RWPE1 (cell line): ENCODE measurements at regions not wholly inside any gene's neighbourhood (a gene's known extent, or its start where the extent isn't known, plus 50 kb on each side); places are given as distances from the start of the nearest gene placed in this dataset.

ENCODE experiments used
- CTCF ChIA-PET: fragments of 350-600 bp; sonication (Branson Sonifier 250); formaldehyde crosslinking; extraction: SDS; loops from one replicate; lab custom pipeline; 2021; lab: Yijun Ruan, JAX
- POLR2A ChIA-PET: fragments of 400-600 bp; formaldehyde crosslinking; extraction: SDS; loops from one replicate; lab custom pipeline; 2020; ENCODE audit warnings: antibody characterized with exemption; ENCODE audit not compliant: low non-redundant PET; lab: Yijun Ruan, JAX
- DNase-seq: peaks from one replicate; pipeline ENCODE4 v3.0.0; 2012; ENCODE audit warnings: low spot score
- H3K27ac ChIP-seq: fragments of 450-650 bp; 2 replicates; pipeline ENCODE4 v1.5.1; 2017
- CTCF ChIP-seq: fragments of 450-650 bp; conservative IDR thresholded peaks from 2 replicates; pipeline ENCODE4 v1.5.1; 2017; ENCODE audit warnings: low read depth, mild to moderate bottlenecking

- no peak for TF ChIP-seq CTCF
- DNase-seq, result no peak
- no peak overlapping the region for H3K27ac ChIP-seq
- CTCF ChIA-PET, result interaction anchor here (0.7 kb wide), 1 partner anchor 1228 kb away, joined by 3 read pairs; no protein-coding TSS in a partner anchor
- POLR2A ChIA-PET, result no interaction called here
Measured at GRCh38 chr11:81365496-81365895, 1368.2 kb downstream of the FAM181B start.

- ChIA-PET CTCF (interaction anchor here (0.6 kb wide), 1 partner anchor 1338 kb away, joined by 4 read pairs; no protein-coding TSS in a partner anchor), POLR2A (no interaction called here)
- no peak for DNase-seq
- TF ChIP-seq CTCF, result no peak
- H3K27ac ChIP-seq, result no peak overlapping the region
Measured at GRCh38 chr11:81359476-81359875, 1374.2 kb downstream of the FAM181B start.

GRCh38 chr11:81345609-81346008, 1388.1 kb downstream of the FAM181B start:
- no peak overlapping the region for H3K27ac ChIP-seq
- ChIA-PET CTCF (no interaction called here), POLR2A (no interaction called here)
- TF ChIP-seq CTCF, result no peak
- DNase-seq, result no peak

- ChIA-PET POLR2A (no interaction called here), CTCF (no interaction called here)
- TF ChIP-seq CTCF, result no peak
- H3K27ac ChIP-seq, result no peak overlapping the region
- no peak for DNase-seq
Measured at GRCh38 chr11:81342966-81343365, 1390.7 kb downstream of the FAM181B start.

- DNase-seq, result no peak
- TF ChIP-seq CTCF, result no peak
- ChIA-PET POLR2A (no interaction called here), CTCF (no interaction called here)
- no peak overlapping the region for H3K27ac ChIP-seq
Measured at GRCh38 chr11:81340225-81340624, 1393.4 kb downstream of the FAM181B start.

GRCh38 chr11:81339521-81339920, 1394.1 kb downstream of the FAM181B start:
- ChIA-PET CTCF (no interaction called here), POLR2A (no interaction called here)
- TF ChIP-seq CTCF, result no peak
- H3K27ac ChIP-seq, result no peak overlapping the region
- no peak for DNase-seq

GRCh38 chr11:81337756-81338155, 1395.9 kb downstream of the FAM181B start:
- CTCF ChIA-PET, result no interaction called here
- TF ChIP-seq CTCF, result no peak
- no peak overlapping the region for H3K27ac ChIP-seq
- no peak for DNase-seq
- POLR2A ChIA-PET, result no interaction called here
